GM12892 (cell line): ENCODE measurements at regions not wholly inside any gene's neighbourhood (a gene's known extent, or its start where the extent isn't known, plus 50 kb on each side); places are given as distances from the start of the nearest gene placed in this dataset.

Experiments used
- DNase-seq: peaks from one replicate; pipeline ENCODE4 v3.0.0; 2011; ENCODE audit not compliant: insufficient read length
- FAIRE-seq: peaks from 2 replicates; lab custom pipeline; 2011; peaks lifted over from hg19 to GRCh38; lab: Jason Lieb, UNC
- POLR2A ChIP-seq: IDR thresholded peaks from 2 replicates; pipeline ENCODE4 v1.6.1; 2011; ENCODE audit warnings: low read depth, low read length, control low read depth
- POLR2AphosphoS5 ChIP-seq: IDR thresholded peaks from 2 replicates; pipeline ENCODE4 v1.6.1; 2011; ENCODE audit warnings: low read depth, low read length, control low read depth
- TAF1 ChIP-seq: IDR thresholded peaks from 2 replicates; pipeline ENCODE4 v1.6.1; 2011; ENCODE audit warnings: low read depth, mild to moderate bottlenecking, control low read depth, low read length, borderline replicate concordance

DNA sequence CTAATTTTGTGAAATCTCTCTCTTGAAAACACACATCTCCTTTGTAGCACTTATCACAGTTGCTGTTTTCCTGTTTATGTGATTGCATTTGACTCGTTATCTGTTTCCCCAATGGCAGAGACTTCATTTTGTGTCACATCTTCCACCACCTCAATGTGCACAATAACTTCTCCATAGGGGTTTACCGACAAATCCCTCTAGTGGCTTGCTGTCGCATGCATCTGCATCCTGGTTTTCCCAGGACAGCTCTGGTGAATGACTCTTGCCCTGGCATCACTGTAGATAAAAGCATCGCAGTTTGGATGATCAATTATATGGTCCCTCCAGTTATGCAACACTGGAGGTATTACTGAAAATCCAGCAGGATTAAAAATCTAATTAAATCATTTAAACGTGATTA, 206.5 kb upstream of the BTBD3 start:
- TF ChIP-seq POLR2AphosphoS5 (no peak), TAF1 (no peak), POLR2A (no peak)
- DNase-seq (no peak), FAIRE-seq (no peak)

DNA sequence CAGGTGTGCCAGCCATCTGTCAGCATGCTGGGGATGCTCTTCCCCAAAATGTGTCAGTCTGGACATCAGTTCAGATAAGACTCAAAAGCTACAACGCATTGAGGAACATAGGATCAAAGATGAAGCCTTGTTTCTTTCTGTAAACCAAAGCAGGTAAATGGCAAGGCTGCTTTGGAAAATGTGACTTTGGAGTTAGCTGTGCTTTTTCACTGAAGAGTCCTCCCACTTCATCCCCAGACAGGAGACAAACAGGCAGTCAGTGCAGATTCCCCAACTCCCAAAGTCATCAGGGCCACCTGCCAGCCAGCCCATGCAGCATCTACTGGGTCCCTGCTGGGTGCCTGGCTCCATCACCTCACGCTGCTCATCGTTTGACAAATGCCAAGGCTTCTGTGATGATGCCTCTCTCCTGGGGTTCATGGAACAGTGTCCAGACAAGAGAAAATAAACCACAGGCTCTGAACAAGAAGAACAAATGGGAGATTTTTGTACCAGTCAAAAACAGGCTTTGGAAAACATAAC, 205.0 kb upstream of the BTBD3 start:
- FAIRE-seq = no peak
- no peak for DNase-seq
- TF ChIP-seq POLR2AphosphoS5 = no peak
- no peak for TF ChIP-seq TAF1
- no peak for TF ChIP-seq POLR2A

DNA sequence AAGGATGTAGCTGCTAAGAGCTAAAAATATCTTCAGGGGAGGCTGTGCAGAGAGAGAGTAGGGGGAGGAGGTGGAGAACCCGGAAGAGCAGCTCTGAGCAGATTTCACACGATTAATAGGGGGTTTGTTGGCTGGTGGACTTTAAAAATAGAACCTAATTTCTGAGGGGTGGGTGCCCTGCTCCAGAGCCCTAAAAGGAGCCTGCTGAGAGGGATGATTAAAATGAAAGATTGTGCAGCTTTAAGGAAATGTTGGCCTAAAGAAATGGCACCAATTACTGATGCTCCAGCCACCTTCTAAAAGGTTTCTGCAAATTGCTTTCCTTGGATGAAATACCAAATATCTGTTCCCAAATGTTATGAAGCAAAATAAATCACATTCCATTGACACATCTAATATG, 202.8 kb upstream of the BTBD3 start:
- DNase-seq (no peak), FAIRE-seq (no peak)
- TF ChIP-seq POLR2AphosphoS5 (no peak), TAF1 (no peak), POLR2A (no peak)

DNA sequence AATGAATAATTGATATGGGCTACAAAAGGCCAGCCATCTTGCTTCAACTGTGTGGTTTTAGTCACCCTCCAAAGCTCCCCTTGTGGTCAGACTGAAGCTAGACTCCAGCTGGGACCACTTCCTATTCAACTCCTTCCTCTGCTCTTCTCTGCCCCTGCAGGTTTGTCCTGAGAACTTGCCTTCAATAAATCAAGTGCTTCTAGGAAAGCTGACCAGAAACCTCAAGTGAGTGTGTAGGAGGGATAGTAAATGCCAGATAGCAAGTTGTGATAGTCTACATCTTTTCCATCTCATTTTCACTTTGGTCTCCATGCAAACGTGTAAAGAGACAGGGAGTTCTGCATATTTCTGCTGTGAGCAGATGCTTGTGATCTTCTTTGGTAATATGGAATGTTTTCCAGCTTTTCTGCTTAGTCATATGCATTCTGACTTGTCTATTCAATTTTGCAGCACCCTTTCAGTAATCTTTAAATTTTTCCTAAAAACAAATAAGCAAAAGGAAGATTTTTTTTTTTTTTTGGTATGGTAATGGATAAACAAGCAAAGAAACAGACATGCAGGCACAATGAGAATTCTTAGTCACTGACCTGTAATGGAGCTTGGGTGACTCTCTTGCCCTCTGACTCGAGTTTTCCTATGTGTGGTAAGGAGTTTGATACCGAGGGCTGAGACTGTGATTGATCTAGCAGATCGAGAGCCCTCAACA, 201.3 kb upstream of the BTBD3 start:
- DNase-seq (no peak), FAIRE-seq (no peak)
- TF ChIP-seq POLR2AphosphoS5 (no peak), TAF1 (no peak), POLR2A (no peak)

DNA sequence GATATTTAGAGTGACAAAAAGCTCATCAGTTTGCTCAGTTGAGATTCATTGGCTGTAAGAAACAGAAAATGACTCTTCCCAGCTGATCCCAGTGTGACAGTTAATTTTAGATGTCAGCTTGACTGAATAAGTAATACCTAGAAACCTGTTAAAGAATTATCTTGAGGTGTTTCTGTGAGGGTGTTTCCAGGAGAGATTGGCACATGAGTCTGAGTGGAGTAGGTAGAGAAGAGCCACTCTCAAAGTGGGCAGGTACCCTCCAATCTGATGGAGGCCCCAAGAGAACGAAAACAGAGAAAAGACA, 200.8 kb upstream of the BTBD3 start:
- no peak for DNase-seq
- FAIRE-seq = no peak
- TF ChIP-seq POLR2A = no peak
- TF ChIP-seq TAF1 = no peak
- no peak for TF ChIP-seq POLR2AphosphoS5

DNA sequence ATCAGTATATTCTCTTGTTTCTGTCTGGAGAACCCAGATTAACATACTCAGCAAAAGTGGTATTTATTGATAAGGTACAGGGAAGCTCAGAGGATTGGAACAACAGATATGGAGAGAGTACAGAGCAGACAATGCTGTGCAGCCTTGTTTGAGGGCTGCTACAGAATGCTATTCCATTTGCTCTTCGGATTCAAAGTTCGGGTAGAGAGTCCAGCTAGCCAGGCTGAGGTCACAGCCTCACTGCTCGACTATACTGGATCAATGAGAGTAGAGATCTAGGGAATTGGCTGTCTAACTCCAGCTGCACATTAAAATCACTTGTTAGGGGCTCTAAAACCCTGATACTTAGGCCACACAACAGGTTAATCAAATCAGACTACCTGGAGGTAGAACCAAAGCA, 200.1 kb upstream of the BTBD3 start:
- FAIRE-seq (no peak), DNase-seq (no peak)
- TF ChIP-seq TAF1 = no peak
- no peak for TF ChIP-seq POLR2AphosphoS5
- TF ChIP-seq POLR2A = no peak

DNA sequence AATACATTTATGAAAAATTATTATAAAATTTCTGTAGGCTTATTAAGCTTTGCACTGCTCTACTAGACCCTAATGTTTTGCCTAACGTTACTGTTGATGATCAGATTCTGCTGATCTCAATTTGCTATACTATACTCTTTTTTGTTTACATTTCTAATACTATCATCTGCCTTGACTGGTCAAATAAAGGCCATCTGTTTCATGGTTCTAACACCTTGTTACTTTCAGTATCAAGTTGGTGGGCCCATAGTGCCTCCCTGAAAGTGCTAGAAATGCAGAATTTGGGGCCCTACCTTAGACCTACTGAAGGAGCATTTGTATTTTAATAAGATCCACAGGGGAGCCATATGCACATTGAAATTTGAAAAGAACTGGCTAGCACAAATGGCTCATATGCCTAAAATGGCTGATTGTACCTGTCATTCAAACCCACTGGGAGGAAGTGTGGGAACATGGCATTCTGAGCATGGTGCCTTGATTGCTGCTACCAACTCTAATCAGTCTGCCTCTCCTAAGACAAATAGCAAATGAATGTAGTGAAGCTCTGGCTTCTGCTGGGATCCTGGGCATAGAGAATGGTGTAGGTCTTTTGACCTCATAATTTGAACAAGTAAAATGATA, 199.1 kb upstream of the BTBD3 start:
- TF ChIP-seq TAF1 (no peak), POLR2A (no peak), POLR2AphosphoS5 (no peak)
- no peak for DNase-seq
- FAIRE-seq = no peak

DNA sequence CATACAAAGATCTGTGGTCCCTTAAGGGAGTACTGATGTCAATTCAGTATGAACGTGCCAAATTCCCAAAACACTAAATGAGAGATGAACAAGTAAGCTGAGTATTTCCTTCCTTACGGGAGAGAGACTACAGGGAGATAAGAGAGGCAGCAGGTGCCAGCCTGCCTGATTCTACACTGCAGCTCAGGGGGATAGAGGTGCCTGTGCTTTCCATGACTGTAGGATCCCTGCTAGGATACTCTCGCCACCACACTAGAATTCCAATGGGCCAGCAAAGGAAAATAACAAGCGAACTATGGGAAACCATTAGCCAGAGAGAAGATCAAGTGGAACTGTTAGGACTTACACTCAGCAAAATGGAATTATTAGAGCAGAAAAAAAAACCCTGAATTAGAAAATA, 198.5 kb upstream of the BTBD3 start:
- DNase-seq = no peak
- no peak for FAIRE-seq
- TF ChIP-seq TAF1 = no peak
- no peak for TF ChIP-seq POLR2A

DNA sequence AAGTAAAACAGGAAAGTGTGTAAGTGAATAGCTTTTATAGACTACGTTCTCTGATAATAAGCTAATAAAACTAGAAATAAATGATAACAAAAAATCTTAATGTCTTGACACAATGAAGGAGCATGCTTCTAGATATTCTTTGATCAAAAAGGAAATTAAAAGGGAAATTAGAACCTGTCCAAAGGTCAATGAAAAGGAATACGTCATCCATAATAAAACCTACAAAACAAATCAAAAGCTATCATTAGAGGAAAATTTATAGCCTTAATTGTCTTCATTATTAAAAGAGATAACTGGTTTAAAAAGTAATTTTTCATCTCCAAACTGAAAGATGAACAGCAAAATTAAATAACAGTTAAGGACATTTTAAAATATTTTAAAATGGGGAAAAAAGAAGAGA, 196.3 kb upstream of the BTBD3 start:
- FAIRE-seq = no peak
- no peak for TF ChIP-seq TAF1
- no peak for TF ChIP-seq POLR2AphosphoS5
- no peak for DNase-seq

DNA sequence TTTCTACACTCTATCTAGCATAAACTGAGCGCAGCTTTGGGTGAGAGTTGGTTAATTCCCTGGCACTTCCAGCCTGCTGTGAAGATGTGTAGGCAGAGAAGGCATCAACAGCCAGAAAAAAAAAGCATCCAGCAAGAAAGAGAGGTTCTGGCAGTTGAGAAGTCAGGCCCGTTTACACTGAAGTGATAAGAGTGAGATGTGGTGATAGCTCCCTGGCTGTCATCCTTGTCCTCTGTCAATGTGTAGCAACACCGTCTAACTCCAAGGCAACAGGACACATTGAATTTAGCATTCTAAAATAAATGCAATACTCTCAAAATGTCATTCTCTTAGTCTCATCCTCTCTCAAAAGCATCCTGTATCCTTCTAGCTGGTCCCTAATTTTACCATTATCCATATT, 193.6 kb upstream of the BTBD3 start:
- TF ChIP-seq TAF1 (no peak), POLR2AphosphoS5 (no peak), POLR2A (no peak)
- no peak for FAIRE-seq
- DNase-seq = no peak

DNA sequence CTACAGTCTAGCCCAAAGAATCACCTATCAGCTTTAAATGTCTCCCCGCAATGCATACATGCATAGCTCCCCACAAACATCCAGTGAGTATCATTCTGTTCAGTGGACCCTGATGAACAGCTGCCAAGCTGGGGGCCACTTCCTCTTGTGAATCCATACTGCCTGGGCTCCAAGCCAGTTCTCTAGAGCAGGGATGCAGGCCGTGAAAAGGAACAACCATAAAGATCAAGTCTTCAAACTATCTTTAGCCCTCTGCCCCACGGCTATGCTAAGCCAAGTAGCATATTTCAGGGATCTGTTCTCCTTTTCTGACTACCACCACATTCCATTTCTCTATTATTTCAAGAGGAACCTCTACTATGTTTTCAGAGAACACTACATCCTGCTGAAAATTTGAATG, 191.7 kb upstream of the BTBD3 start:
- no peak for DNase-seq
- FAIRE-seq = no peak
- TF ChIP-seq POLR2AphosphoS5 = no peak
- no peak for TF ChIP-seq POLR2A
- no peak for TF ChIP-seq TAF1

DNA sequence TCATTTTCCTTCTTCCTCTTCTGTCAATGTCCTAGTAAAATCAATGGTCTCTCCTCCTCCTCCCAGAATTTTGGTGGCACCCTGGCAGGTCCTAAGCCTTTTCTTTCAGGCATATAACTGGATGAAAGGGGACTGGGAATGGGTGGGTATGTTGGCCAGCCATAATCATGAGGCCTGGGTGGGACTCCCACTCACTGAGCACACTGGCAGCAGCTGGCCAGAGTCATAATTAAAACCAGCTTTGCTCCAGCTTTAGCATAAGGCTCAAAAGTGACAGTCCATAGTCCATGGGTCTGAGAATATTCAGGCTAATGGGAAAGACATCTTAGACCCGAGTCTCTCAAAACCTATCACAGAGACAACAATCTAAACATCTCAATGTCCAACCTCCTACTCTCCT, 190.0 kb upstream of the BTBD3 start:
- FAIRE-seq (no peak), DNase-seq (no peak)
- TF ChIP-seq POLR2AphosphoS5 = no peak
- TF ChIP-seq TAF1 = no peak
- TF ChIP-seq POLR2A = no peak

DNA sequence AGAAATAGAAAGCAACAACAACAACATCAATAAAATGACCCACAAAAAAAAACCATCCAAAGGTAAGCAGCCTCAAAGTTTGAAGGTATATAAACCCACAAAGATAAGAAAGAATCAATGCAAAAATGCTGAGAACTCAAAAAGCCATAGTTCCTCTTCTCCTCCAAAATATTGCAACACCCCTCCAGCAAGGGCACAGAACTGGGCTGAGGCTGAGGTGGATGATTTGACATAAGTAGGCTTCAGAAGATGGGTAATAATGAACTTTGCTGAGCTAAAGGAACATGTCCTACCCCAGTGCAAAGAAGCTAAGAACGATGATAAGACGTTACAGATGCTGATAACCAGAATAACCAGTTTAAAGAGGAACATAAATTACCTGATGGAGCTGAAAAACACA, 188.8 kb upstream of the BTBD3 start:
- FAIRE-seq = no peak
- no peak for DNase-seq
- TF ChIP-seq TAF1 (no peak), POLR2A (no peak), POLR2AphosphoS5 (no peak)
